ENCODE measurements at regions not wholly inside any gene's neighbourhood (a gene's known extent, or its start where the extent isn't known, plus 50 kb on each side); places are given as distances from the start of the nearest gene placed in this dataset.

DNA sequence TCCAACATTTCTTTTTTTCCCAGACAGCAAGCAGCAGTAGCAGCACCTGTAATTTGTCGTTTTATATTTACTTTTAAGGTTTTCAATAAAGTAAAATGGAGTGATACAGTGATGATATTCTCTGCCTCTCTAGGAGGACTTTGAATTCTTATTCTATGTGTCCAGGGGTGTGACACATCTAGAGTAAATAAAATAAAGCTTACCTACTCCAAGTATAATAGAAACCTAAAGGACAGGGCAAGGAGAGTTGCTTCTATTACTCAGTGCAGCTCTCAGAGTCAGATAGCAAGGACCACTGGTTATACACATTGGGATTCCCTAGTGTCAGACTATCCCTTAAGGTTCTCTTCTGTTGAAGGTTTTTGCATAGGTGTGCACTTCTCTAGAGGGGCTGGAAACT lies 95.9 kb downstream of the LMO4 start:
- TF ChIP-seq CTCF (IDR thresholded peaks at IDR 0.05) = no peak
- TF ChIP-seq EP300 (IDR thresholded peaks at IDR 0.05) = no peak
- no peak for TF ChIP-seq POLR2A (IDR thresholded peaks at IDR 0.05)
